Immature natural killer cell (primary cell): ENCODE measurements at regions not wholly inside any gene's neighbourhood (a gene's known extent, or its start where the extent isn't known, plus 50 kb on each side); places are given as distances from the start of the nearest gene placed in this dataset.
"Not testable (repeated sequence)": the region's sequence is repeated elsewhere in the genome, so short reads cannot be mapped to it uniquely, and the experiment has no call there.

Source experiments
- DNase-seq, 3 donors: peaks; one replicate each; pipeline ENCODE4 v3.0.0; 2022; ENCODE audit warnings: mixed read lengths in 1 of 3
- H3K27ac Mint-ChIP-seq, 6 donors: one replicate each; pipeline ENCODE4 v1.8.0; 2020; ENCODE audit warnings: mixed read lengths in 6 of 6, mild to moderate bottlenecking in 5 of 6, inconsistent platforms in 4 of 6, moderate library complexity in 3 of 6
- H3K27me3 Mint-ChIP-seq, 3 donors: one replicate each; pipeline ENCODE4 v1.8.0; 2020 to 2021; ENCODE audit warnings: low read depth in 3 of 3, mild to moderate bottlenecking in 3 of 3, mixed read lengths in 3 of 3, moderate library complexity in 3 of 3, inconsistent platforms in 1 of 3
- H3K36me3 Mint-ChIP-seq, 3 donors: one replicate each; pipeline ENCODE4 v1.8.0; 2020; ENCODE audit warnings: mixed read lengths in 3 of 3, inconsistent platforms in 2 of 3, mild to moderate bottlenecking in 2 of 3
- H3K4me1 Mint-ChIP-seq, 2 donors: one replicate each; pipeline ENCODE4 v1.8.0; 2020; ENCODE audit warnings: inconsistent platforms in 2 of 2, mild to moderate bottlenecking in 2 of 2, mixed read lengths in 2 of 2, moderate library complexity in 1 of 2
- H3K4me3 Mint-ChIP-seq, 5 donors: one replicate each; pipeline ENCODE4 v1.8.0; 2020; ENCODE audit warnings: mild to moderate bottlenecking in 5 of 5, mixed read lengths in 5 of 5, inconsistent platforms in 3 of 5, moderate library complexity in 3 of 5
- H3K9me3 Mint-ChIP-seq, 6 donors: one replicate each; pipeline ENCODE4 v1.8.0; 2020; ENCODE audit warnings: mild to moderate bottlenecking in 6 of 6, mixed read lengths in 6 of 6, inconsistent platforms in 4 of 6, moderate library complexity in 3 of 6

GRCh38 chrX:13489454-13489853 lies 79.9 kb upstream of the EGFL6 start:
- Mint-ChIP-seq H3K9me3 (no peaks in the 10 kb centered on the region), H3K27ac (no peak overlapping the region)

GRCh38 chrX:13487731-13488505 lies 81.5 kb upstream of the EGFL6 start:
- Mint-ChIP-seq H3K27ac (peak overlapping the region; percentile 78 to 92 (median 85)), H3K4me3 (peak overlapping the region in 3 of 5 donors; percentile 22 to 54 (median 50)), H3K27me3 (peaks cover 2 to 17% (median 5%) of the 10 kb centered on the region in 3 donors), H3K4me1 (peaks cover 54 to 55% of the 10 kb centered on the region in 2 donors), H3K36me3 (no peaks in the 10 kb centered on the region), H3K9me3 (no peaks in the 10 kb centered on the region)
- peak; percentile 48 to 60 (median 52) for DNase-seq

More at GRCh38 chrX:13489454-13489853, 79.9 kb upstream of the EGFL6 start:
- H3K4me1 Mint-ChIP-seq = peaks cover 49 to 53% of the 10 kb centered on the region in 2 donors
- DNase-seq = no peak
- no peaks in the 10 kb centered on the region for H3K36me3 Mint-ChIP-seq
- H3K27me3 Mint-ChIP-seq = peaks cover 0 to 17% (median 2%) of the 10 kb centered on the region in 3 donors
- H3K4me3 Mint-ChIP-seq = no peak overlapping the region

- H3K4me1 Mint-ChIP-seq = peaks cover 60 to 63% of the 10 kb centered on the region in 2 donors
- no peak for DNase-seq
- peak overlapping the region in 4 of 6 donors; percentile 54 to 92 (median 74) for H3K27ac Mint-ChIP-seq
- peak overlapping the region in 3 of 5 donors; percentile 8 to 65 (median 56) for H3K4me3 Mint-ChIP-seq
- peaks cover 2 to 15% (median 5%) of the 10 kb centered on the region in 3 donors for H3K27me3 Mint-ChIP-seq
- no peaks in the 10 kb centered on the region for H3K9me3 Mint-ChIP-seq
- H3K36me3 Mint-ChIP-seq = no peaks in the 10 kb centered on the region
These were observed 84.2 kb upstream of the EGFL6 start for GRCh38 chrX:13485167-13485566.

GRCh38 chrX:13483773-13484172 lies 85.6 kb upstream of the EGFL6 start:
- H3K27me3 Mint-ChIP-seq = peaks cover 2 to 14% (median 6%) of the 10 kb centered on the region in 3 donors
- no peaks in the 10 kb centered on the region for H3K36me3 Mint-ChIP-seq
- peak overlapping the region; percentile 46 to 66 (median 63) for H3K4me3 Mint-ChIP-seq
- DNase-seq = peak; percentile 55 to 67 (median 64)
- peak overlapping the region; percentile 84 to 92 (median 90) for H3K27ac Mint-ChIP-seq
- H3K9me3 Mint-ChIP-seq = no peaks in the 10 kb centered on the region
- peaks cover 60 to 63% of the 10 kb centered on the region in 2 donors for H3K4me1 Mint-ChIP-seq

- H3K27me3 Mint-ChIP-seq = peaks cover 2 to 15% (median 6%) of the 10 kb centered on the region in 3 donors
- peak overlapping the region; percentile 84 to 92 (median 90) for H3K27ac Mint-ChIP-seq
- H3K36me3 Mint-ChIP-seq = no peaks in the 10 kb centered on the region
- no peak for DNase-seq
- H3K4me1 Mint-ChIP-seq = peaks cover 57 to 60% of the 10 kb centered on the region in 2 donors
- no peaks in the 10 kb centered on the region for H3K9me3 Mint-ChIP-seq
- peak overlapping the region; percentile 46 to 66 (median 63) for H3K4me3 Mint-ChIP-seq
These were observed 86.5 kb upstream of the EGFL6 start for GRCh38 chrX:13482746-13483541.

GRCh38 chrX:13480780-13481179 lies 88.6 kb upstream of the EGFL6 start:
- not testable (repeated sequence) for H3K36me3 Mint-ChIP-seq, DNase-seq, H3K4me3 Mint-ChIP-seq, H3K9me3 Mint-ChIP-seq
- peaks cover 36 to 38% of the 10 kb centered on the region in 2 donors for H3K4me1 Mint-ChIP-seq
- H3K27me3 Mint-ChIP-seq = peaks cover 2 to 19% (median 6%) of the 10 kb centered on the region in 3 donors
- peak overlapping the region in 1 of 6 donors; percentile 25 for H3K27ac Mint-ChIP-seq

- no peaks in the 10 kb centered on the region for H3K9me3 Mint-ChIP-seq
- no peak overlapping the region for H3K4me3 Mint-ChIP-seq
- H3K4me1 Mint-ChIP-seq = peaks cover 31 to 36% of the 10 kb centered on the region in 2 donors
- no peak for DNase-seq
- H3K27me3 Mint-ChIP-seq = peaks cover 2 to 16% (median 6%) of the 10 kb centered on the region in 3 donors
- H3K36me3 Mint-ChIP-seq = no peaks in the 10 kb centered on the region
- H3K27ac Mint-ChIP-seq = no peak overlapping the region
These were observed 90.0 kb upstream of the EGFL6 start for GRCh38 chrX:13479452-13479813.

GRCh38 chrX:13478740-13479451 lies 90.5 kb upstream of the EGFL6 start:
- Mint-ChIP-seq H3K27me3 (peaks cover 4 to 16% (median 6%) of the 10 kb centered on the region in 3 donors), H3K9me3 (no peaks in the 10 kb centered on the region)

GRCh38 chrX:13476384-13476783 lies 93.0 kb upstream of the EGFL6 start:
- Mint-ChIP-seq H3K9me3 (no peaks in the 10 kb centered on the region), H3K27ac (peak overlapping the region in 2 of 6 donors; percentile 33 to 42), H3K27me3 (peaks cover 2 to 16% (median 4%) of the 10 kb centered on the region in 3 donors), H3K4me3 (no peak overlapping the region), H3K4me1 (peaks cover 27 to 29% of the 10 kb centered on the region in 2 donors), H3K36me3 (peaks cover 0 to 4% (median 0%) of the 10 kb centered on the region in 3 donors)
- DNase-seq = no peak

More at GRCh38 chrX:13478740-13479451, 90.5 kb upstream of the EGFL6 start:
- Mint-ChIP-seq H3K4me1 (peaks cover 31 to 36% of the 10 kb centered on the region in 2 donors), H3K27ac (no peak overlapping the region), H3K36me3 (peaks cover 0 to 4% (median 0%) of the 10 kb centered on the region in 3 donors), H3K4me3 (no peak overlapping the region)
- DNase-seq = no peak

GRCh38 chrX:13474164-13474516 lies 95.3 kb upstream of the EGFL6 start:
- Mint-ChIP-seq H3K27ac (peak overlapping the region; percentile 90 to 98 (median 96)), H3K4me1 (peaks cover 25 to 29% of the 10 kb centered on the region in 2 donors), H3K4me3 (peak overlapping the region; percentile 58 to 85 (median 70)), H3K27me3 (peaks cover 2 to 18% (median 4%) of the 10 kb centered on the region in 3 donors), H3K36me3 (peaks cover 0 to 4% (median 0%) of the 10 kb centered on the region in 3 donors), H3K9me3 (no peaks in the 10 kb centered on the region)
- DNase-seq = peak; percentile 38 to 53 (median 52)

GRCh38 chrX:13473442-13474163 lies 95.8 kb upstream of the EGFL6 start:
- Mint-ChIP-seq H3K4me3 (peak overlapping the region; percentile 58 to 85 (median 70)), H3K36me3 (peaks cover 0 to 4% (median 0%) of the 10 kb centered on the region in 3 donors), H3K4me1 (peaks cover 25 to 29% of the 10 kb centered on the region in 2 donors), H3K9me3 (no peaks in the 10 kb centered on the region), H3K27me3 (peaks cover 2 to 17% (median 3%) of the 10 kb centered on the region in 3 donors), H3K27ac (peak overlapping the region; percentile 90 to 98 (median 96))
- DNase-seq = peak in 2 of 3 donors; percentile 37 to 44

GRCh38 chrX:13472975-13473374 lies 96.4 kb upstream of the EGFL6 start:
- no peak for DNase-seq
- peaks cover 25 to 29% of the 10 kb centered on the region in 2 donors for H3K4me1 Mint-ChIP-seq
- H3K36me3 Mint-ChIP-seq = peaks cover 0 to 4% (median 0%) of the 10 kb centered on the region in 3 donors
- no peaks in the 10 kb centered on the region for H3K9me3 Mint-ChIP-seq
- peaks cover 2 to 17% (median 3%) of the 10 kb centered on the region in 3 donors for H3K27me3 Mint-ChIP-seq
- H3K4me3 Mint-ChIP-seq = peak overlapping the region in 3 of 5 donors; percentile 18 to 85 (median 23)
- peak overlapping the region; percentile 90 to 98 (median 96) for H3K27ac Mint-ChIP-seq
